Stimulated activated naive CD4-positive, alpha-beta T cell (primary cell): ENCODE measurements at regions not wholly inside any gene's neighbourhood (a gene's known extent, or its start where the extent isn't known, plus 50 kb on each side); places are given as distances from the start of the nearest gene placed in this dataset.

Source experiments
- DNase-seq, 6 experiments: peaks; one replicate each; lab custom pipeline; 2025; lab: John Stamatoyannopoulos, UW

DNA sequence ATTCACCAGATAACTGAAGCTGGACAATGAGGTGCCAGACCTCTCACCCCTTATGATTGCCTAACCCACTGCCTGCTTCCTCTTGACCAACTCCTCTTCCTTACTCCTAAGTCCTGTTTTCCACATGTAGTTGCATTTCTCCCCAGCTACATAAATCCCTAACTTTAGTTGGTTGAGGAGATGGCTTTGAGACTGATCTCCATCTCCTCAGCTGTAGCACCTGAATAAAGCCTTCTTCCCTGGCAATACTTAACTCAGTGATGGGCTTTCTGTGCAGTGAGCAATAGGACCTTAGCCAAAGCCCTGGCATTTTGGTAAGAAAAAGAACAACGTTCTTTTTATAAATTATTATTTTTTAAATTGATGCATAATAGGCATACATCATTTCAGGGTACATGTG is 691.1 kb downstream of the MATN1 start:
- no peak for DNase-seq

DNA sequence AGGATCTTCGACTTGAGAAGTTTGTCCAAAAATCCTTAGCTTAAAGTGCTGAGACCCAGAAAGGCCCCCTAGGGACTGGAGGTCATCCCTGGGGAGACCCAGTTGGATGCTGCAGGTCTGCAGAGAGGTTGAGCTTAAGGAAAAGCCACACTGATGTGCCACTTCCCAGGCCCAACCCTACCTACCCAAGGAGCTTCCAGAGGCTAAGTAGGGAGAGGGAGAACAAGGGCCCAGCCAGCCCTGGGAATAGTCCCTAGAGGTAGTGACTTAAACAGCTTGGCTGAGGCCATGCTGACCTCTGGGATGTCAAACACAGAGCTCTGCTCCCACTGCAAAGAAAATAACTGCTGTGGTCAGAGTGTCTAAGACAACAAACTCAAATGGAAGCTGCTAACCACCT is 693.7 kb downstream of the MATN1 start:
- no peak for DNase-seq

DNA sequence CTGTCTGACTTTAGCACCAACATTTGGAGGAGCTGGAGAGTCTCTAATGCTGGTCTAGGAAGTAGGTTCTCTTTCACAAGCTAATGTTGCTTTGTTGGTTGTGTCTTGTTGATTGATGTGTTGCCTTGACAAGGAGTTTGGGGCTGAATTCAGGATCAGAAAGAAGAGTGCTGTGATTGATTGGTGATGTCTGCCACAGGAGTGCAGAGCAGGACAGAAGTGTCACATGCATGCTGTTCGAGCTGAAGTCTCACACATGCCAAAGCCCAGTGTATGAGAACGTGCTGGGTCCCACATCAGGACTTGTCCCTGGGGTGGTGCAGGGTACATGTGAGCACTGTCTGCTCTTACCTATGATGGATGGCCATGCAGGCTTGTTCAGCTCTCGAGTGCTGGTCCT is 694.4 kb downstream of the MATN1 start:
- DNase-seq, result no peak

- no peak for DNase-seq
Observed at GRCh38 chr1:30028283-30028682, 695.1 kb downstream of the MATN1 start.

- no peak for DNase-seq
Observed at GRCh38 chr1:30027247-30027646, 696.1 kb downstream of the MATN1 start.

GRCh38 chr1:30024411-30025195 is 698.8 kb downstream of the MATN1 start:
- no peak for DNase-seq

DNA sequence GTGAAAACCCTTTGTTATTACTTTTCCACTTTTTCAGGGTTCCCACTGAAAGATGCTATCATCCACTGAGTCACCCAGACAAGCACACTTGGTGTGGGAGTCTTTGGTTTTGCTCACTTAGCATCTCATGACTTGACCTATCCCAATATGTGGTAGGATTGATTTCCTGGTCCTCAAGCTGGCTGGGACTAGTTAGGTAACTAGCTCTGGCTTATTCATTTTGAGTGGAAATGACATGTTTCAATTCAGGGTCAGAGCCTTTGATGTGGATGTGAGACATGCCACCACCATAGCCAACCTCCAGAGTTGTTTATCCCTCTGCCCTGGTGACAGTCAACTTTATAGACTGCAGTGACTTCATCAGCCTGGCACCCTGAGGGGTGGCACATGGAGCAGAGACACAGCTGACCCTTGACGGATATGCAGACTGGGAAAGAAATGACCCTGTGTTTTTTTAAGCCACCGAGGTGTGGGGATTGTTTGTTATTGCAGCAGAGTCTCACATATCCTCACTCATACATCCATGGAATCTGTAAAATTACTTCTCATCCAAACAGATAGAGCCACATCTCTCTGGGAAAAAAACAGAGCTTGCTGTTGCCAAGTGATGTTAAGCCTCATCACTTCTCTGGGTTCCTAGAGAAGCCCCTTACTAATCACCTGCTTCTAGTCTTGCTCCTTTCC is 699.9 kb downstream of the MATN1 start:
- DNase-seq, result no peak

- no peak for DNase-seq
Observed at GRCh38 chr1:30014031-30014430, 709.4 kb downstream of the MATN1 start.

- DNase-seq, result no peak
Observed at GRCh38 chr1:30012455-30013440, 710.6 kb downstream of the MATN1 start.

GRCh38 chr1:30011970-30012369 is 711.4 kb downstream of the MATN1 start:
- DNase-seq, result no peak

GRCh38 chr1:30010506-30011106 is 712.8 kb downstream of the MATN1 start:
- no peak for DNase-seq

DNA sequence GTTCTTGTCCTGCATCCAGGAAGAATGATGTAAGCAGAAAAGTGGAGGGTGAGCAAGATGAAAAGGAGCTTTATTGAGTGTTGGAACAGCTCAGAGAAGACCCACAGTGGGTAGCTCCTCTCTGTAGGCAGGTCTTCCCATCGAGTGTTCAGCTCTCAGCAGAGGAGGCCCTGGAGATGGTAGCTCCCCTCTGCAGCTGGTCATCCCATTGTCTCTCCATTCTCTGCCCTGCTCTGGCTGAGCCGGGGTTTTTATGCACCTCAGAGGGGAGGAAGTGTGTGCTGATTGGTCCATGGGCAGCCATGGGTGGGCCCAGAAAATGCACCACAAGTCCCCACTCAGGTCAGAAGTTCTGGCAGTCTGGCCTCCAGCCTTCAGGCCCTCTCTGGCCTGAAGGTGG is 713.7 kb downstream of the MATN1 start:
- no peak for DNase-seq

GRCh38 chr1:30008998-30009657 is 714.3 kb downstream of the MATN1 start:
- DNase-seq, result no peak

- no peak for DNase-seq
Observed at GRCh38 chr1:30008372-30008997, 714.9 kb downstream of the MATN1 start.

GRCh38 chr1:30005972-30006619 is 717.3 kb downstream of the MATN1 start:
- DNase-seq, result no peak

DNA sequence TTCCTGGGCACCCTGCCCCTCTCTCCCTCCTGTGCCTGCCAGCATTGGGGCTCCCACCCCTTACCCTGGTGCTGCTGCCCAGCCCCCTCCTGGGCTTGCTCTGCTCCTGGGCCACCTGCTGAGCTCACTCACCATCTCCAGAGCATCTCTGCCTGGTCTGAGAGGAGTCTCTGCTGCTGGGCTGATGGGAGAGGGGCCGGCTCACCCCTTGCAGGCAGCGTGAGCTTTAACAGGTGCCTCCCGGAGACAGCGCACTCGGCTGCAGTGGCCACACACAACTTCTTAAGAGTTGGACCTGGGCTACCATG is 721.7 kb downstream of the MATN1 start:
- no peak for DNase-seq

GRCh38 chr1:30001011-30001731 is 722.2 kb downstream of the MATN1 start:
- DNase-seq, result no peak

GRCh38 chr1:30000266-30000665 is 723.1 kb downstream of the MATN1 start:
- no peak for DNase-seq

GRCh38 chr1:29999595-29999994 is 723.8 kb downstream of the MATN1 start:
- DNase-seq, result no peak

DNA sequence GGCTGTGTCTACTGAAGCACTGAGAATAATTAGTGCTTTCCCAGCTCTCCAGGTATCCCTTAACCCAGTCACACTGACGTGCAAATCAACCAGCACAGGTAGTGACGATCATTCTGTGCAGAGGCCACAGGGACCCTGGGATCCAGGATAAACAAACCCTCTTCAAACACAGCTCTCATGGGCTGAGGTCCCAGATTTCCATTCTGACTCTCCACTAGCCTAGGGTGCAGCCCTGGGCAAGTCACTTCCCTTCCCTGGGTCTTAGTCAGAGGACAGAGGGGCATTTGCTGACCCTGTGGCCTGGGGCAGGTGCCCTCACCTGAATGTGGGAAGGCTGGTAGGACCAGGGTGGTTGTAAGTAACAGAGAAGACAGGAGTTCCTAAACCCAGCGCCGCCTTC is 724.7 kb downstream of the MATN1 start:
- DNase-seq, result no peak
